Chondrocyte (in vitro differentiated cells): ENCODE measurements at regions not wholly inside any gene's neighbourhood (a gene's known extent, or its start where the extent isn't known, plus 50 kb on each side); places are given as distances from the start of the nearest gene placed in this dataset.

Source experiments
- DNase-seq: peaks from one replicate; pipeline ENCODE4 v3.0.0; 2021; ENCODE audit warnings: mixed read lengths, low spot score
- H3K27ac Mint-ChIP-seq: one replicate; pipeline ENCODE4 v1.8.0; 2021; ENCODE audit warnings: mild to moderate bottlenecking, moderate library complexity, mixed read lengths; ENCODE audit not compliant: unreplicated experiment
- H3K27me3 Mint-ChIP-seq: 2 replicates; pipeline ENCODE4 v1.8.0; 2021; ENCODE audit warnings: low read depth, mixed read lengths
- H3K36me3 Mint-ChIP-seq: 2 replicates; pipeline ENCODE4 v1.8.0; 2021; ENCODE audit warnings: low read depth, mixed read lengths
- H3K4me1 Mint-ChIP-seq: 2 replicates; pipeline ENCODE4 v1.8.0; 2021; ENCODE audit warnings: low read depth, mild to moderate bottlenecking, mixed read lengths
- H3K4me3 Mint-ChIP-seq: one replicate; pipeline ENCODE4 v1.8.0; 2021; ENCODE audit warnings: mild to moderate bottlenecking, moderate library complexity, mixed read lengths; ENCODE audit not compliant: unreplicated experiment
- H3K9me3 Mint-ChIP-seq: 2 replicates; pipeline ENCODE4 v1.8.0; 2021; ENCODE audit warnings: low read depth, mixed read lengths
- TF ChIP-seq, protein P1 (sequence below): fragments of 200-600 bp; sonication (generic); IDR thresholded peaks from 2 replicates; pipeline ENCODE4 v1.5.0; 2021; ENCODE audit warnings: antibody characterized with exemption, mild to moderate bottlenecking, moderate library complexity

- Mint-ChIP-seq H3K27me3 (no peaks in the 10 kb centered on the region), H3K4me3 (no peak overlapping the region), H3K4me1 (no peaks in the 10 kb centered on the region), H3K9me3 (peaks cover 24% of the 10 kb centered on the region), H3K27ac (no peak overlapping the region), H3K36me3 (peaks cover 2% of the 10 kb centered on the region)
- no peak for DNase-seq
- TF ChIP-seq, protein P1, sequence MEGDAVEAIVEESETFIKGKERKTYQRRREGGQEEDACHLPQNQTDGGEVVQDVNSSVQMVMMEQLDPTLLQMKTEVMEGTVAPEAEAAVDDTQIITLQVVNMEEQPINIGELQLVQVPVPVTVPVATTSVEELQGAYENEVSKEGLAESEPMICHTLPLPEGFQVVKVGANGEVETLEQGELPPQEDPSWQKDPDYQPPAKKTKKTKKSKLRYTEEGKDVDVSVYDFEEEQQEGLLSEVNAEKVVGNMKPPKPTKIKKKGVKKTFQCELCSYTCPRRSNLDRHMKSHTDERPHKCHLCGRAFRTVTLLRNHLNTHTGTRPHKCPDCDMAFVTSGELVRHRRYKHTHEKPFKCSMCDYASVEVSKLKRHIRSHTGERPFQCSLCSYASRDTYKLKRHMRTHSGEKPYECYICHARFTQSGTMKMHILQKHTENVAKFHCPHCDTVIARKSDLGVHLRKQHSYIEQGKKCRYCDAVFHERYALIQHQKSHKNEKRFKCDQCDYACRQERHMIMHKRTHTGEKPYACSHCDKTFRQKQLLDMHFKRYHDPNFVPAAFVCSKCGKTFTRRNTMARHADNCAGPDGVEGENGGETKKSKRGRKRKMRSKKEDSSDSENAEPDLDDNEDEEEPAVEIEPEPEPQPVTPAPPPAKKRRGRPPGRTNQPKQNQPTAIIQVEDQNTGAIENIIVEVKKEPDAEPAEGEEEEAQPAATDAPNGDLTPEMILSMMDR: no peak
Measured at GRCh38 chr7:10733747-10734146, 239.9 kb upstream of the PHF14 start.

- Mint-ChIP-seq H3K27me3 (no peaks in the 10 kb centered on the region), H3K36me3 (peaks cover 2% of the 10 kb centered on the region), H3K27ac (no peak overlapping the region), H3K4me1 (peaks cover 2% of the 10 kb centered on the region), H3K4me3 (no peak overlapping the region), H3K9me3 (peaks cover 24% of the 10 kb centered on the region)
- no peak for DNase-seq
- TF ChIP-seq, protein P1: no peak
Measured at GRCh38 chr7:10734595-10734994, 239.1 kb upstream of the PHF14 start.

GRCh38 chr7:10739401-10739800 is 234.3 kb upstream of the PHF14 start:
- Mint-ChIP-seq H3K9me3 (peaks cover 6% of the 10 kb centered on the region), H3K4me3 (no peak overlapping the region), H3K4me1 (peaks cover 5% of the 10 kb centered on the region), H3K27me3 (no peaks in the 10 kb centered on the region), H3K36me3 (peaks cover under 1% of the 10 kb centered on the region), H3K27ac (no peak overlapping the region)
- TF ChIP-seq, protein P1: no peak
- DNase-seq: no peak

- no peak overlapping the region for H3K4me3 Mint-ChIP-seq
- TF ChIP-seq, protein P1: no peak
- peaks cover 4% of the 10 kb centered on the region for H3K27me3 Mint-ChIP-seq
- no peak for DNase-seq
- peaks cover 19% of the 10 kb centered on the region for H3K9me3 Mint-ChIP-seq
- peaks cover 5% of the 10 kb centered on the region for H3K4me1 Mint-ChIP-seq
- peaks cover 7% of the 10 kb centered on the region for H3K36me3 Mint-ChIP-seq
- no peak overlapping the region for H3K27ac Mint-ChIP-seq
Measured at GRCh38 chr7:10740805-10741204, 232.9 kb upstream of the PHF14 start.

DNA sequence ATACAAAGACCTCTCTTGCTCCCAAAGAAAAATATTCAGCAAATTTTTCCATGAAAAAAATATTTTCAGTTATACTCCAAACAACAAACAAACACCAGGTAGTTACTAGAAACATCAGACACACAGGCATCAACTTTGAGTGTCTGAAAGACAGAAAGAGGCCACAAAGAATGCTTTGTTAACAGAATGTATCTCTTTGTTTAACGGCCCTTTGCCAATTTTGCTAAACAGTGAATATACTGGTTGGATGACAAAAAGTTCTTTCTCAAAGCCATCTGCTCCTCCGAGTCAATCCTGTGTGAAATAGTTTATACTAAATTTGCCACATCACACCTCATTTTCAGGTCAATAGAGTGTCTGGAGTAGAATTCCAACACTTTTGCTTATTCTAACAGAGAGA is 216.7 kb upstream of the PHF14 start:
- H3K4me1 Mint-ChIP-seq: no peaks in the 10 kb centered on the region
- no peak overlapping the region for H3K4me3 Mint-ChIP-seq

More for the DNA sequence above, 216.7 kb upstream of the PHF14 start:
- H3K27ac Mint-ChIP-seq: no peak overlapping the region
- DNase-seq: no peak
- H3K36me3 Mint-ChIP-seq: peaks cover 2% of the 10 kb centered on the region
- peaks cover 23% of the 10 kb centered on the region for H3K9me3 Mint-ChIP-seq
- no peaks in the 10 kb centered on the region for H3K27me3 Mint-ChIP-seq
- TF ChIP-seq, protein P1: no peak
